ENCODE measurements at regions not wholly inside any gene's neighbourhood (a gene's known extent, or its start where the extent isn't known, plus 50 kb on each side); places are given as distances from the start of the nearest gene placed in this dataset.
"Not testable (repeated sequence)": the region's sequence is repeated elsewhere in the genome, so short reads cannot be mapped to it uniquely, and the experiment has no call there.

DNA sequence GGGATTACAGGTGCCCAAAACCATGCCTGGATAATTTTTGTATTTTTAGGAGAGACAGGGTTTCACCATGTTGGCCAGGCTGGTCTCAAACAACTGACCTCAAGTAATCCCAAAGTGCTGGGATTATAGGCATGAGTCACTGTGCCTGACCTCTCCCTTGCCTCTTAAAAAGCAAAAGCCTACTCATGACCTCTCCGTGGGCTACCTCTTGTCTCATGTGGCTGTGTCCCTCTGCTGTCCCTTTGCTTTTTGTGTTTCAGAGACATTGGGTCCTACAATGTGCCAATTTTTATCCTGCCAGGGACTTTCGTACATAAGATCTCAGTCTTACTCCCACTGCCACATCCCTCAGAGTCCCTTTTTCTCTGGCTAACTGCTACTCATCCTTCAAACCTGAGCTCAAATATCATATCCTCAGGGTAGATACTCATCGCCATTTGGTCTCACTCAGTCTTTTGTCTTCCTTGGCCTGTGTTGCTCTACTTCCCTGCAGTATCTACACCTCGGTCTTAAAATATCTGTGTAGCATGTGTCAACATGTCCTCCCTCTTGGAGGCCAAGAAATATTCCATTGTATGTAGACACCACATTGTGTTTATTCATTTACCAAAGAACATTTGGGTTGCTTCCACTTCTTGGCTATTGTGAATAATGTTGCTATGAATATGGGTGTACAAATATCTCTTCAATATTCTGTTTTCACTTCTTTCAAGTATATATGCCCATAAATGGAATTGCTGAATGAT is 465.0 kb upstream of the KLF6 start:
- DNase-seq: no peak

- DNase-seq: no peak
Observed at GRCh38 chr10:4247379-4247778, 462.4 kb upstream of the KLF6 start.

DNA sequence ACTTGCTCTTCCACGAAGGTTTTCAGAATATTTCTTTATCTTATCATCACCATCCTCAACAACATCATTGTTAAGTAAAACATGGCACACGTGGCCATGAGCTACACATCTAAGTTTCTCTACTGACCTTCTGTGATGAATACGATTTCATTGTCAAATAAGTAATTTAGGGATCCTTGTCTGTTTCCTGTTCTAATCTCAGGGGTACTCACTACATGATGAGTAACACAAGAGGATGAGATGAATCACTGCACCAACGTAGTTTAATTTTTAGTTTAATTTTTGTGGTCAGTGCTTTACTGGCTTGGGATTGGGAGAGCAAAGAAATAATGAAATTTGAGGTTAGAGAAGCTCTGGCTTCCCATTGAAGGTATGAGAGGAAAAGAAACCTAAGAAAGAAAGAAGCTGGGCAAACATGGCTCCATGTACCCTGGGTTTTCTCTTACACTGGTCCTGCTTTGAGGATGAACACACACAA is 461.9 kb upstream of the KLF6 start:
- no peak for DNase-seq

- no peak for DNase-seq
Observed at GRCh38 chr10:4243651-4244050, 458.6 kb upstream of the KLF6 start.

DNA sequence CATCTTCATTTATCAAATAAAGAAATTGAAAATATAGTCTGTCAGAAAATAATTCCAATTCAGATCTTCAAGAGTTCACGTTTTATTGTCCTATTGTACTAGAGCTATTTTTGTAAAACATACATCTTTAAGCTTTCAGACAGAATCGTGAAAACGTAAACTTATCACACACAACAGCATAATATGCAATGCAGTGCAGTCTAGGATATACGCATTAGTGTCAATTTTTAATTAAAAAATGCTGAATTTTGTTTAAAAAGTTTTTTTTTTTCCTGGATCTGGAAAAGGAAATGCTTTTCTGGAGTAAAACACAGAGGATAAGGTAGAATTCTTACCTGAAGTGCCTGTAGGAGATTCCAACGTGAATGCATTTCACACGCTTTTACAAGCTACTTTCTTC is 458.2 kb upstream of the KLF6 start:
- DNase-seq: no peak

GRCh38 chr10:4242561-4243035 is 457.6 kb upstream of the KLF6 start:
- no peak for DNase-seq

GRCh38 chr10:4241724-4242345 is 456.8 kb upstream of the KLF6 start:
- no peak for DNase-seq

GRCh38 chr10:4240608-4241197 is 455.7 kb upstream of the KLF6 start:
- DNase-seq: no peak

GRCh38 chr10:4239186-4239585 is 454.2 kb upstream of the KLF6 start:
- DNase-seq: no peak

GRCh38 chr10:4236905-4237304 is 451.9 kb upstream of the KLF6 start:
- not testable (repeated sequence) for DNase-seq

- no peak for DNase-seq
Observed at GRCh38 chr10:4234661-4235060, 449.7 kb upstream of the KLF6 start.

- DNase-seq: no peak
Observed at GRCh38 chr10:4231439-4231838, 446.4 kb upstream of the KLF6 start.

DNA sequence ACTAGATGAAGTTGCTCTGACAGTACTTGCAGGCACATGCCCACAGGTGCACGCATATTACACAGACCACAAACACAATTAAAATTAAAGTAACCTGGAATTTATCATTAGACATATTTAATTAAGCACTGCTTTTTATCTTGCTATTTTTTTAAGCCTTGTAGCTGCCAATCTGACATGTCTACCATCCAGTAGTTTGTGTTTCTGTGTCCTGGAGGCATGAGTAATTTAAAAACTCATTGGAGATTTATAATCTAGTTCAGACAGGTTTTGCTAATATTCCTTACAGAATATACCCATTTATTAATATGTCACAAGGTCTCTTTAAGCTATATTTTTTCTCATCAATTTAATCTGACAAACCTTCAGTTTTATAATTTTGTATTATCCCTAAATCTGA is 445.0 kb upstream of the KLF6 start:
- DNase-seq: no peak

- DNase-seq: no peak
Observed at GRCh38 chr10:4229106-4229505, 444.1 kb upstream of the KLF6 start.

- no peak for DNase-seq
Observed at GRCh38 chr10:4227586-4227985, 442.6 kb upstream of the KLF6 start.

DNA sequence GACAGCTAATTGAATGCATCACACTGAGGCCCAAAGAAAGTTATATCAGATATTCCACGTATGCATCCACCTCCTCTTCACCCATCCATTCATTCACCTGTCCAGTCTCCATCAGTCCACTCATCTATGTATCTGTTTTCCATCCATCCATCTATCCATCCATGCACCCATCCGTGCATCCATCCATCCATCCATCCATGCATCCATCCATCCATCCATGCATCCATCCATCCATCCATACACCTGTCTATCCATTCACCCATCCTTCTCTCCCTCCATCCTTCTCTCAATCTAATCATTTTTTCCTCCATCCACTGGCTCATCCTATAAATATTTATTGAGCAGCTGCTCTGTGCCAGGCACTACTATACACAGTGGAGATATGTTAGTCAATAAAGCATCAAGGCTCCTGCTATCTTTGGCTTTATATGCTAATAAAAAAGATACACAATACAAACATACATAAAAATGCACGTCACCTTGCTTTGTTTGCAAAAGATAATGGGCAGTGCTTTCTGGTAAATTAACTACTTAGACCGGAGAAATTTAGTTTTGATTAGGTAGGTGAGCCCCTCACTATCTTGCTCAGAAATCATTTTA is 442.0 kb upstream of the KLF6 start:
- no peak for DNase-seq

DNA sequence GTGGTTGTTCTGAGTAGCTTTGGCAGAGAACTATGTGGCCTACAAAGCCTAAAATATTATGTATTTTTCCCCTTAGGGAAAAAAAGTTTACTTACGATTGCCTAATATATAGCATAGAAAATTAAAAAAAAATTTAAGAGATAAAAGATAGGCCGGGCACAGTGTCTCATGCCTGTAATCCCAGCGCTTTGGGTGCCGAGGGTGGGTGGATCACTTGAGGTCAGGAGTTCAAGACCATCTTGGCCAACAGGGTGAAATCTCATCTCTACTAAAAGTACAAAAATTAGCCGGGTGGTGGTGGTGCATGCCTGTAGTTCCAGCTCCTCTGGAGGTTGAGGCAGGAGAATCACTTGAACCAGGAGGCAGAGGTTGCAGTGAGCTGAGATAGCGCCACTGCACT is 439.2 kb upstream of the KLF6 start:
- no peak for DNase-seq

DNA sequence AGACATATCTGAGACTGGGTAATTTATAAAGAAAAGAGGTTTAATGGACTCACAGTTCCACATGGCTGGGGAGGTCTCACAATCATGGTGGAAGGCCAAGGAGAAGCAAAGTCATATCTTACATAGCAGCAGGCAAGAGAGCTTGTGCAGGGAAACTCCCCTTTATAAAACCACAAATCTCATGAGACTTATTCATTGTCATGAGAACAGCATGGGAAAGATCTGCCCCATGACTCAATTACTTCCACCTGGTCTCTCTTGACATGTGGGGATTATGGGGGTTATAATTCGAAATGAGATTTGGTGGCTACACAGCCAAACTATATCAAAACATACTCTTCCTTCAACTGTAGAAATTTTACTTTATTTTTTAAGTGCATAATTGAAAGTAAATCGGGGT is 436.3 kb upstream of the KLF6 start:
- not testable (repeated sequence) for DNase-seq

GRCh38 chr10:4219901-4220300 is 434.9 kb upstream of the KLF6 start:
- DNase-seq: no peak

DNA sequence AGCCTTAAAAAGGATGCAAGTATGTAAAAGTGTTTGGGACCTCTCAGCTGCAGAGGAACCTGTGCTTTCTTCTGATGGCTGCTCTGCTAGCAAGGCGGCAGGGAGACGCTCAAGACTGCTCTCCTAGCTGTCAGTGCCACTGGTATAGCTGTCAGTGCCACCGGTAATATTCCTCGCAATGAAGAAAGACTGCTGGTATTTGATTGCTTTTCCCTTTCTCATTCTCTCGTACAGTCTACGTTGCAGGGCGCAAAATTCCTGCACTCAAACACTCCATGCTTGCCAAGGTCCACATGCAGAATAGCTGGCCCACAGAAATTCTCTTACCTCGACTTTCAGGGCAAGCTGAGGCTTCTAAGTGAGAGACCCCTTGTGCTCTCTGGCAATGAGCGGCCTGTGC is 432.6 kb upstream of the KLF6 start:
- no peak for DNase-seq

DNA sequence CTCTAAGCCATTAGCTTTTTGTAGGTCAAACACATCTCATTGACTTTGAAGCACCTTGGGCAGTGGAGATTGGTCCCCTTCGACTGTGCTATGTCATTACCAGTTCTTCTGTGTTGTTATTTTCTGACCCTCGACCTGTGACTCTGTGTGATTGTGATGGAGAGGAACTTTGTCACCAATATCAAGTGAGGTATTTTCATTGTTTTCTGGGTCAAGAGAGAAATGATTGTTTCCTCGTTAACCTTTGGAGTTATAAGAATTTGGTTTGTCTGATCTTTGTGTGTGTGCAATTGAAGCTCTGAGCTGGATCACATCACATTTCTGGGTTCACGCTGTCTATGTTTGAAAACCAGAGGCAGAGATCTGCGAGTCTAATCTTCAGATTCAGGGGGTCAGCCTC is 432.2 kb upstream of the KLF6 start:
- DNase-seq: no peak

DNA sequence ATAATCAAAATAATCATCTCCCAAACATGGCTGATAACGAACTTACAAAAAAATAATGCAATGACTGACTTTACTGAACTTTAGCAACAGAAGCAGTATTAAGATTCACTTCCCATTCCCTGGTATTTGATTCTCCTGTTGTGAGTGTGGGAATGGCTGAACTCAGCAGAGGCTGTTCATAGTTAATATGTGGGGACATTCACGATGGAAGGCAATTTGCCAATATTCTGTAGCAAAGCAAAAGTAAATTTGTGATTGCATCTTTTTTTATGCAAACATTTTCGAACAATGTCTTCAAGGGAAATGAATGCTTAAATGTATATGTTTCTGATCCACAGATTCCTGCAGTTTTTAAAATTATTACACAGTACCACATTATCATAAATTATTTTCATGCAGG is 431.7 kb upstream of the KLF6 start:
- DNase-seq: no peak

- DNase-seq: no peak
Observed at GRCh38 chr10:4215963-4216575, 431.1 kb upstream of the KLF6 start.

Data from AML-193 (cell line).